SU-DHL-6 (cell line): ENCODE measurements at regions not wholly inside any gene's neighbourhood (a gene's known extent, or its start where the extent isn't known, plus 50 kb on each side); places are given as distances from the start of the nearest gene placed in this dataset.

ENCODE experiments used
- CTCF ChIP-seq: fragments of 200-600 bp; sonication (generic); IDR thresholded peaks from one replicate; pipeline ENCODE4 v1.5.1; 2017; ENCODE audit warnings: antibody characterized with exemption, mild to moderate bottlenecking, low read length, moderate library complexity; ENCODE audit not compliant: insufficient read depth, poor library complexity, severe bottlenecking
- EZH2phosphoT487 ChIP-seq: fragments of 200-600 bp; sonication (generic), shearing (Covaris generic); conservative IDR thresholded peaks from 2 replicates; pipeline ENCODE4 v1.6.1; 2018; ENCODE audit warnings: mild to moderate bottlenecking, antibody characterized with exemption, low read length, moderate library complexity, mixed read lengths

DNA sequence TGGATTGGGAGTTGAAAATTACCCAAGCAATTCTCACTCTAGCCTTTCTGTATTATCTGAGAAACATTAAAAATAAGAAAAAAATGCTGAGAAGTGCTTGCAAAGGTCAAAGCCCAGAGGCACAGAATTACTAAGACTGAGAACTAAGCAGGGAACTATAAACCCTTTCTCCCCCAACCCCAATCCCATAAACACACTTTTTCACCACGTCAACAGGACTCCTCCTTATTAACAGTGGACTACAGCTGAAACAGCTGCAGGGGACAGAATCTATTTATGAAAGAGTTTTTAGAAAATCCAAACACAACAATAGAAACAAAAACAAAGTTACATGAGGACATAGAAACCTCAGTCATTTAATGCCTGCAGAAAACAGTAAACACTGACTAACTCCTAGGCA, 984.1 kb downstream of the TRAM1L1 start:
- TF ChIP-seq CTCF: no peak
- TF ChIP-seq EZH2phosphoT487: no peak
